Kidney (tissue), 13 donors: ENCODE measurements at regions not wholly inside any gene's neighbourhood (a gene's known extent, or its start where the extent isn't known, plus 50 kb on each side); places are given as distances from the start of the nearest gene placed in this dataset.
A peak's percentile ranks its signal among the peaks of the same experiment; 100 is the strongest.

Source experiments
- DNase-seq, 5 donors: peaks; one replicate each; pipeline ENCODE4 v3.0.0-alpha.2; 2013 to 2020
- FAIRE-seq: peaks from 2 replicates; lab custom pipeline; 2012; peaks lifted over from hg19 to GRCh38; lab: Jason Lieb, UNC
- H3K27ac ChIP-seq, 2 donors: one replicate each; pipeline ENCODE4 v1.7.0; 2013; ENCODE audit warnings: low read depth in 2 of 2, low read length in 2 of 2, inconsistent platforms in 1 of 2
- H3K27me3 ChIP-seq: one replicate; pipeline ENCODE4 v1.7.1; 2013; ENCODE audit warnings: low read length, inconsistent platforms; ENCODE audit not compliant: control insufficient read depth, insufficient read depth
- H3K36me3 ChIP-seq, 3 donors: one replicate each; pipeline versions ENCODE4 v1.7.0 to v1.7.1; 2013; ENCODE audit warnings: low read length in 3 of 3, control low read depth in 1 of 3, inconsistent platforms in 1 of 3; ENCODE audit not compliant: insufficient read depth in 3 of 3, control insufficient read depth in 2 of 3
- H3K4me1 ChIP-seq, 3 donors: one replicate each; pipeline versions ENCODE4 v1.7.0 to v1.7.1; 2013; ENCODE audit warnings: low read length in 3 of 3, inconsistent platforms in 1 of 3, low read depth in 1 of 3; ENCODE audit not compliant: control insufficient read depth in 2 of 3, insufficient read depth in 2 of 3
- H3K4me3 ChIP-seq, 3 donors: one replicate each; pipeline versions ENCODE4 v1.7.0 to v1.8.1; 2013; ENCODE audit warnings: low read length in 3 of 3, control low read depth in 1 of 3, inconsistent platforms in 1 of 3
- H3K9ac ChIP-seq, 3 donors: one replicate each; pipeline versions ENCODE4 v1.7.0 to v1.7.1; 2013; ENCODE audit warnings: low read length in 3 of 3, control low read depth in 1 of 3, inconsistent platforms in 1 of 3
- H3K9me3 ChIP-seq, 3 donors: one replicate each; pipeline versions ENCODE4 v1.7.0 to v1.7.1; 2013; ENCODE audit warnings: low read length in 3 of 3, control low read depth in 1 of 3, inconsistent platforms in 1 of 3; ENCODE audit not compliant: control insufficient read depth in 2 of 3, insufficient read depth in 1 of 3
- intact Hi-C: fragments of 100-400 bp; cut with DNase I; formaldehyde crosslinking; loops from one replicate; pipeline ENCODE4 v1.11.1; 2022
- TF ChIP-seq, protein P1 (sequence below): IDR thresholded peaks from 3 replicates; pipeline ENCODE4 v1.5.1; 2012; ENCODE audit warnings: mild to moderate bottlenecking, moderate library complexity, borderline replicate concordance; ENCODE audit not compliant: insufficient read depth; ENCODE audit errors: extremely low read depth
- donor health status: control.
- donor health status: control.
- donor health status: control.
- donor health status: control.
- donor health status: control.
- donor health status: DM: yes; HTN: yes; CAD: no.
- donor health status: Normal renal cell carcinoma (clear cell type).

DNA sequence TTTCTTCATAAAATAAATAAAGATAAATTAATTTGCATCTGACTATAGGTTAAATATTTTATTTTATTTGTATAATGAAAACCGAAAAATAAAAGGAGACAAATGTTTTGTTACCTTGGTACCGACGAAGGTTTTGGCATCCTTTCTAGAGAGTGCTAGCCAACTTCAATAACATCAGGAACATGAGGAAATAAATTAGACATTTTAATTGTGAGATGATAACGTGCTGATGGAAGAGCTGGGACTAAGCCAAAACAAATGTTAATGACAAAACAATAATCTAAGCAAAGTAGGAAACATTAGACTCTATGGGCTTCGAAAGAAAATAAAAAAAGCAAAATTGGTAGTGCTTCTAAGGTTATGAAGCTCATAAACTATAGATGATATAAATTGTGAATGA lies 201.0 kb downstream of the IRX2 start:
- no peaks in the 10 kb centered on the region for H3K4me1 ChIP-seq
- no peaks in the 10 kb centered on the region for H3K36me3 ChIP-seq
- FAIRE-seq = no peak
- H3K9me3 ChIP-seq = peaks cover 0 to 12% (median 0%) of the 10 kb centered on the region in 3 donors
- no peaks in the 10 kb centered on the region for H3K27me3 ChIP-seq
- no peak overlapping the region for H3K4me3 ChIP-seq
- TF ChIP-seq, protein P1, sequence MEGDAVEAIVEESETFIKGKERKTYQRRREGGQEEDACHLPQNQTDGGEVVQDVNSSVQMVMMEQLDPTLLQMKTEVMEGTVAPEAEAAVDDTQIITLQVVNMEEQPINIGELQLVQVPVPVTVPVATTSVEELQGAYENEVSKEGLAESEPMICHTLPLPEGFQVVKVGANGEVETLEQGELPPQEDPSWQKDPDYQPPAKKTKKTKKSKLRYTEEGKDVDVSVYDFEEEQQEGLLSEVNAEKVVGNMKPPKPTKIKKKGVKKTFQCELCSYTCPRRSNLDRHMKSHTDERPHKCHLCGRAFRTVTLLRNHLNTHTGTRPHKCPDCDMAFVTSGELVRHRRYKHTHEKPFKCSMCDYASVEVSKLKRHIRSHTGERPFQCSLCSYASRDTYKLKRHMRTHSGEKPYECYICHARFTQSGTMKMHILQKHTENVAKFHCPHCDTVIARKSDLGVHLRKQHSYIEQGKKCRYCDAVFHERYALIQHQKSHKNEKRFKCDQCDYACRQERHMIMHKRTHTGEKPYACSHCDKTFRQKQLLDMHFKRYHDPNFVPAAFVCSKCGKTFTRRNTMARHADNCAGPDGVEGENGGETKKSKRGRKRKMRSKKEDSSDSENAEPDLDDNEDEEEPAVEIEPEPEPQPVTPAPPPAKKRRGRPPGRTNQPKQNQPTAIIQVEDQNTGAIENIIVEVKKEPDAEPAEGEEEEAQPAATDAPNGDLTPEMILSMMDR = no peak
- H3K27ac ChIP-seq = no peak overlapping the region
- intact Hi-C loops = no loop called here
- no peak overlapping the region for H3K9ac ChIP-seq
- peak in 1 of 5 donors; percentile 54 for DNase-seq

DNA sequence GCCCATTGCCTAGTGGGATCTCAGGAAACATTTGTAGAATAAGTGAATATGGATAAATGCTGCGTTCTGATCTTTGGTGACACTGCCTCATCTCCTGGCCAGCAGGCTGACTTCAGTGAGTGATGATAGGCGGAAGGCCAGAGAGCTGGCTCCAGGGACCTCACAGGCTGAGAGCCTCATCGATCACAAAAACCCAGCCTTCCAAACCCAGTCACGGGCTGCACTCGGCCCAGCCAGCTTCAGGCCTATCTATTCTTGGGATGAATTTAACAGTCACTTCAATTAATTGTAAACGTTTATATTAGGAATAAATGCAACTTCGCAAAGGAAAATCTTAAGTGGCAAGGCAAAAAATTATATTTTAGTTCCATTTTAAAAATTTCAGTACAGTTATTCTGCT lies 201.6 kb downstream of the IRX2 start:
- FAIRE-seq (no peak), DNase-seq (no peak)
- Histone ChIP-seq H3K36me3 (no peaks in the 10 kb centered on the region), H3K9ac (no peak overlapping the region), H3K27ac (no peak overlapping the region), H3K9me3 (peaks cover 0 to 9% (median 0%) of the 10 kb centered on the region in 3 donors), H3K4me1 (no peaks in the 10 kb centered on the region), H3K4me3 (no peak overlapping the region), H3K27me3 (no peaks in the 10 kb centered on the region)
- intact Hi-C loops = no loop called here
- TF ChIP-seq, protein P1 = no peak

DNA sequence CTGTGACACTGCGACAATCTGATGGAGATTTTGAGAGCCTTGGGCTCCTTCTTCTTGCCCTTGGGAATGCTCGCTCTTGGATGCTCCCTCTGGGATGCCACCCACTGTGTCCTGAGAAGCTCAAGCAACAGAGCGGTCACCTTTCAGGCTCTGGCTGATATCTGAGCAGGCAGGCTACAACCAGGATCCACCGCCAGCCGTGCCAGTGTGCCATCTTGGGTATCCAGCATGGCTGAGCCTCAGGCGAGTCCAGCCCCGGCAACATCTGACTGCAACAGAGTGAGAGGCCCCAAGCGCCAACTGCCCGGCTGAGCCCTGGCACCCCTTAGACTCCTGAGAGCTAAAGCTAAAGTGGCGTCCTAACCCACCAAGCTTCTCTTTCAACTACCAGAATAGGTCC lies 202.1 kb downstream of the IRX2 start:
- Histone ChIP-seq H3K36me3 (no peaks in the 10 kb centered on the region), H3K27me3 (no peaks in the 10 kb centered on the region), H3K4me1 (no peaks in the 10 kb centered on the region), H3K9ac (no peak overlapping the region), H3K27ac (no peak overlapping the region), H3K4me3 (no peak overlapping the region), H3K9me3 (peaks cover 0 to 6% (median 0%) of the 10 kb centered on the region in 3 donors)
- FAIRE-seq (no peak), DNase-seq (no peak)
- intact Hi-C loops = no loop called here
- TF ChIP-seq, protein P1 = no peak

DNA sequence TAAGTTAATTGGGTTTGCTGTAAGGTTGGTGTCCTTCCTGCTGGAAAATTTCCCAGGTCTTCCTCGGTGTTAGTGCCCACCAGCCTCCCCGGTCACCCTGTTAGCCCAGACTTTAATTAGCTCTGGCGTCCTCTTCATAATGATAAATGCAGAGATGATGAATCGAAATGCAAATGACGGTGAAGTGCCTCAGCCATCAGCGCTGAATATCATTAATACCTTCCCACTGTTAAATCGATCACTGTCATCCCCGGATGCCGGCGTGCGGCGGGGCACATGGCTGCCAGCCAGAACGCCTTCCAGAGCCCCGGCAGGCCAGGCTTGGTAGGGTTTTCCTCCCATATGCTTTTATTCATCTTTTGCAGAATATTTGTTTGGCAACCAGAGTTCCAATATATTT lies 204.5 kb downstream of the IRX2 start:
- TF ChIP-seq, protein P1 = no peak
- no peak overlapping the region for H3K27ac ChIP-seq
- H3K4me1 ChIP-seq = no peaks in the 10 kb centered on the region
- intact Hi-C loops = no loop called here
- H3K27me3 ChIP-seq = peaks cover 3% of the 10 kb centered on the region
- H3K9ac ChIP-seq = no peak overlapping the region
- DNase-seq = no peak
- no peak overlapping the region for H3K4me3 ChIP-seq
- H3K9me3 ChIP-seq = no peaks in the 10 kb centered on the region
- no peak for FAIRE-seq
- H3K36me3 ChIP-seq = no peaks in the 10 kb centered on the region
